PC-9 (cell line): ENCODE measurements at regions not wholly inside any gene's neighbourhood (a gene's known extent, or its start where the extent isn't known, plus 50 kb on each side); places are given as distances from the start of the nearest gene placed in this dataset.

Source experiments
- CTCF ChIP-seq: fragments of 200-600 bp; sonication (generic); conservative IDR thresholded peaks from 2 replicates; pipeline ENCODE4 v1.6.1; 2017; ENCODE audit warnings: mixed run types, antibody characterized with exemption, mild to moderate bottlenecking, moderate library complexity
- EZH2 ChIP-seq: fragments of 200-600 bp; sonication (generic); IDR thresholded peaks from 2 replicates; pipeline ENCODE4 v1.8.0; 2017; ENCODE audit warnings: antibody characterized with exemption, low read depth

GRCh38 chr5:98308960-98309359 lies 464.5 kb upstream of the RGMB start:
- TF ChIP-seq CTCF (no peak), EZH2 (no peak)
